WTC11 (cell line): ENCODE measurements at regions not wholly inside any gene's neighbourhood (a gene's known extent, or its start where the extent isn't known, plus 50 kb on each side); places are given as distances from the start of the nearest gene placed in this dataset.

ENCODE experiments used
- ATAC-seq: fragments of 200-7000 bp; cut with Tn5 transposase; 2 replicates; pipeline ENCODE4 v1.10.0; 2021; ENCODE audit warnings: mild to moderate bottlenecking, moderate library complexity
- CTCF ChIA-PET: fragments of 300-600 bp; sonication (Branson Sonifier 250); formaldehyde crosslinking; loops from one replicate; lab custom pipeline; 2021; ENCODE audit warnings: antibody characterized with exemption; lab: Charles Lee
- POLR2A ChIA-PET: fragments of 350-600 bp; sonication (Branson Sonifier 250); formaldehyde crosslinking; loops from one replicate; lab custom pipeline; 2021; ENCODE audit warnings: antibody characterized with exemption; lab: Charles Lee
- DNase-seq: peaks from one replicate; pipeline ENCODE4 v3.0.0; 2021; ENCODE audit warnings: low spot score
- H3K27ac Mint-ChIP-seq: 2 replicates; pipeline ENCODE4 v1.8.0; 2021; ENCODE audit warnings: mixed read lengths
- H3K27me3 Mint-ChIP-seq: 2 replicates; pipeline ENCODE4 v1.8.0; 2021; ENCODE audit warnings: low read depth, mild to moderate bottlenecking, moderate library complexity, mixed read lengths
- H3K36me3 Mint-ChIP-seq: 2 replicates; pipeline ENCODE4 v1.8.0; 2021; ENCODE audit warnings: mixed read lengths
- H3K4me1 Mint-ChIP-seq: 2 replicates; pipeline ENCODE4 v1.8.0; 2022; ENCODE audit warnings: mixed read lengths
- H3K4me3 Mint-ChIP-seq: 2 replicates; pipeline ENCODE4 v1.8.0; 2021; ENCODE audit warnings: mild to moderate bottlenecking, moderate library complexity, mixed read lengths
- H3K9me3 Mint-ChIP-seq: 2 replicates; pipeline ENCODE4 v1.8.0; 2021; ENCODE audit warnings: mixed read lengths
- E2F5 ChIP-seq: sonication (generic); formaldehyde crosslinking; IDR thresholded peaks from 2 replicates; pipeline ENCODE4 v1.8.1; 2022; ENCODE audit warnings: mild to moderate bottlenecking, moderate library complexity, missing genetic modification reagents
- ETV6 ChIP-seq: sonication (generic); formaldehyde crosslinking; IDR thresholded peaks from 2 replicates; pipeline ENCODE4 v1.8.1; 2022; ENCODE audit warnings: mild to moderate bottlenecking, missing genetic modification reagents
- FOXK1 ChIP-seq: sonication (generic); formaldehyde crosslinking; IDR thresholded peaks from 2 replicates; pipeline ENCODE4 v1.8.0; 2022; ENCODE audit warnings: mild to moderate bottlenecking, moderate library complexity, missing genetic modification reagents
- FOXP1 ChIP-seq: sonication (generic); formaldehyde crosslinking; IDR thresholded peaks from 2 replicates; pipeline ENCODE4 v1.8.0; 2022; ENCODE audit warnings: missing genetic modification reagents, mild to moderate bottlenecking, moderate library complexity, borderline replicate concordance
- FOXP4 ChIP-seq: sonication (generic); formaldehyde crosslinking; IDR thresholded peaks from 2 replicates; pipeline ENCODE4 v1.8.0; 2022; ENCODE audit warnings: mild to moderate bottlenecking, missing genetic modification reagents
- GABPB1 ChIP-seq: sonication (generic); formaldehyde crosslinking; IDR thresholded peaks from 2 replicates; pipeline ENCODE4 v1.8.1; 2023; ENCODE audit warnings: mild to moderate bottlenecking, missing genetic modification reagents
- GTF2I ChIP-seq: fragments of 250-450 bp; sonication (Bioruptor Pico); conservative IDR thresholded peaks from 2 replicates; pipeline ENCODE4 v1.4.0; 2021; ENCODE audit warnings: mild to moderate bottlenecking
- JUN ChIP-seq: sonication (generic); formaldehyde crosslinking; IDR thresholded peaks from 2 replicates; pipeline ENCODE4 v1.8.0; 2023; ENCODE audit warnings: mild to moderate bottlenecking, missing genetic modification reagents
- MYBL2 ChIP-seq: sonication (generic); formaldehyde crosslinking; IDR thresholded peaks from 2 replicates; pipeline ENCODE4 v1.8.1; 2023; ENCODE audit warnings: mild to moderate bottlenecking, moderate library complexity, missing genetic modification reagents
- NR1H2 ChIP-seq: sonication (generic); formaldehyde crosslinking; IDR thresholded peaks from 2 replicates; pipeline ENCODE4 v1.9.0; 2021; ENCODE audit warnings: mild to moderate bottlenecking, moderate library complexity, missing genetic modification reagents
- NR2C2 ChIP-seq: sonication (generic); formaldehyde crosslinking; IDR thresholded peaks from 2 replicates; pipeline ENCODE4 v1.8.0; 2022; ENCODE audit warnings: mild to moderate bottlenecking, missing genetic modification reagents
- OVOL2 ChIP-seq: fragments of 250-450 bp; sonication (Bioruptor Pico); IDR thresholded peaks from 2 replicates; pipeline ENCODE4 v1.9.0; 2021; ENCODE audit warnings: mild to moderate bottlenecking, borderline replicate concordance
- PRRX2 ChIP-seq: fragments of 250-450 bp; sonication (Bioruptor Pico); IDR thresholded peaks from 2 replicates; pipeline ENCODE4 v1.8.0; 2021; ENCODE audit warnings: mild to moderate bottlenecking
- TEAD1 ChIP-seq: sonication (generic); formaldehyde crosslinking; IDR thresholded peaks from 2 replicates; pipeline ENCODE4 v1.8.0; 2022; ENCODE audit warnings: mild to moderate bottlenecking, missing genetic modification reagents
- TP53 ChIP-seq: sonication (generic); formaldehyde crosslinking; IDR thresholded peaks from 2 replicates; pipeline ENCODE4 v1.8.1; 2023; ENCODE audit warnings: mild to moderate bottlenecking, missing genetic modification reagents
- ZNF219 ChIP-seq: sonication (generic); formaldehyde crosslinking; IDR thresholded peaks from 2 replicates; pipeline ENCODE4 v1.8.0; 2023; ENCODE audit warnings: missing genetic modification reagents, mild to moderate bottlenecking, borderline replicate concordance
- ZNF396 ChIP-seq: fragments of 250-450 bp; sonication (Bioruptor Pico); IDR thresholded peaks from 2 replicates; pipeline ENCODE4 v1.8.0; 2021; ENCODE audit warnings: mild to moderate bottlenecking, moderate library complexity, borderline replicate concordance
- ZNF423 ChIP-seq: fragments of 250-450 bp; sonication (Bioruptor Pico); IDR thresholded peaks from 2 replicates; pipeline ENCODE4 v2.1.2; 2022; ENCODE audit warnings: mild to moderate bottlenecking, moderate library complexity
- ZNF671 ChIP-seq: fragments of 250-450 bp; sonication (Bioruptor Pico); IDR thresholded peaks from 2 replicates; pipeline ENCODE4 v1.8.0; 2021; ENCODE audit warnings: mild to moderate bottlenecking
- TF ChIP-seq, protein P1 (sequence below): sonication (generic); formaldehyde crosslinking; IDR thresholded peaks from 2 replicates; pipeline ENCODE4 v1.8.0; 2022; ENCODE audit warnings: mild to moderate bottlenecking, missing genetic modification reagents
- TF ChIP-seq, protein P2 (sequence below): sonication (generic); formaldehyde crosslinking; IDR thresholded peaks from 2 replicates; pipeline ENCODE4 v1.8.1; 2022; ENCODE audit warnings: missing genetic modification reagents, borderline replicate concordance
- TF ChIP-seq, protein P3 (sequence below): sonication (generic); formaldehyde crosslinking; IDR thresholded peaks from 2 replicates; pipeline ENCODE4 v1.8.1; 2023; ENCODE audit warnings: mild to moderate bottlenecking, missing genetic modification reagents, moderate library complexity
- TF ChIP-seq, protein P4 (sequence below): sonication (generic); formaldehyde crosslinking; IDR thresholded peaks from 2 replicates; pipeline ENCODE4 v1.8.0; 2022; ENCODE audit warnings: mild to moderate bottlenecking, missing genetic modification reagents
- TF ChIP-seq, protein P5 (sequence below): sonication (generic); formaldehyde crosslinking; IDR thresholded peaks from 2 replicates; pipeline ENCODE4 v1.8.0; 2022; ENCODE audit warnings: missing genetic modification reagents

DNA sequence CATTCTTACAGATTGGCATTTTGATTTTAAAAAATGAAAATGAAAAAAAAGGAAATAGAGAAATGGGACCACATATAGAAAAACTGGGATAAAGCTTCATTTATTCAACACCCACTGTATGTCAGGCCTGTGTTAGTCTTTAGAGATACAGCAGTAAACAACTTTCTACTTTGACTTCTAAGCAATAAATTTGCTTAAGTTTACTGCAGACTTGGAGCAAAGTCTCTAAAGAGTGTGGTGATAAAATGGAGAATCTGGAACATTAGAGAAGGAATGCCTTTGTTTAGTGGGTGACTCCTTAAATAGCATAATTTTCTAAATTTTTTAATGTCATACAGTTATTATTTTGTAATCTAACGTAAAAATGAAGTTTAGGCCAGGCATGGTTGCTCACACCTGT is 80.7 kb upstream of the CNKSR3 start (continued):
- TF ChIP-seq GABPB1 (CRISPR knock-in tag): no peak
- no peak for TF ChIP-seq NR2C2 (CRISPR knock-in tag)
- no peak for TF ChIP-seq JUN (CRISPR knock-in tag)
- TF ChIP-seq, protein P1, sequence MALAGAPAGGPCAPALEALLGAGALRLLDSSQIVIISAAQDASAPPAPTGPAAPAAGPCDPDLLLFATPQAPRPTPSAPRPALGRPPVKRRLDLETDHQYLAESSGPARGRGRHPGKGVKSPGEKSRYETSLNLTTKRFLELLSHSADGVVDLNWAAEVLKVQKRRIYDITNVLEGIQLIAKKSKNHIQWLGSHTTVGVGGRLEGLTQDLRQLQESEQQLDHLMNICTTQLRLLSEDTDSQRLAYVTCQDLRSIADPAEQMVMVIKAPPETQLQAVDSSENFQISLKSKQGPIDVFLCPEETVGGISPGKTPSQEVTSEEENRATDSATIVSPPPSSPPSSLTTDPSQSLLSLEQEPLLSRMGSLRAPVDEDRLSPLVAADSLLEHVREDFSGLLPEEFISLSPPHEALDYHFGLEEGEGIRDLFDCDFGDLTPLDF (CRISPR knock-in tag): no peak
- TF ChIP-seq PRRX2 (CRISPR knock-in tag): no peak
- no peak for TF ChIP-seq FOXP4
- TF ChIP-seq NR1H2: no peak
- TF ChIP-seq ZNF423 (CRISPR knock-in tag): no peak

DNA sequence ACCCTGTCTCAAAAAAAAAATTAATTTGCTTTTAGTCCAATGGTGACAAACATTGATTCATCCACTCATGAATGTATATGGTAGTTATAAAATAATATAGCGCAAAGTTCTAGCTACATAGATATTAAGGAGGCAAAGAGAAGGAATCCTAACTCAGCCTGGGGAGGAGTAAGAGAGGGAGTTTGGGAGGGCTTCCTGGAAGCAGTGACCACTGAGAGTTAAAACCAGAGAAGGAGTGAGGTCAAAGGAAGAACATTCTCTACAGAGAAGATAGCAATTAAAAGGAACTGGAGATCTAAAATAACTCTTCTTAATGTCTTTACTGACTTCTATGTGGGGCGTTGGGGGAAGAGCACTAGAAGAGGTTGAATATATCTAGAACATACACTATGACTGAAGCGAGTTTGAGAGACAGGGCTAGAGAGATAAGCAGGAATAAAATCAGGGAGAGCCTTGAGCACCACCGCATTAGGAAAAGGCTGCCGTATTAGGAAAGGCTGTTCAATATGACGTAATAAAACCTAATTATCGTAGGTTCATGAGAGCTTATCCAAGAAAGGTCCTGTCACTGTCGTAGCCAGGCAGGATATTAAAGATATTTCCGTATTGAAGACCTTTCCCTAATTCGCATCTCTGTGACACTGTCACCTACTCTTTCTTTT is 81.8 kb upstream of the CNKSR3 start:
- ChIA-PET POLR2A (no interaction called here), CTCF (interaction anchor here (0.9 kb wide), 1 partner anchor 381 kb away, joined by 3 read pairs; no protein-coding TSS in a partner anchor)
- ATAC-seq: no peak
- TF ChIP-seq TP53 (CRISPR knock-in tag): no peak
- TF ChIP-seq, protein P2, sequence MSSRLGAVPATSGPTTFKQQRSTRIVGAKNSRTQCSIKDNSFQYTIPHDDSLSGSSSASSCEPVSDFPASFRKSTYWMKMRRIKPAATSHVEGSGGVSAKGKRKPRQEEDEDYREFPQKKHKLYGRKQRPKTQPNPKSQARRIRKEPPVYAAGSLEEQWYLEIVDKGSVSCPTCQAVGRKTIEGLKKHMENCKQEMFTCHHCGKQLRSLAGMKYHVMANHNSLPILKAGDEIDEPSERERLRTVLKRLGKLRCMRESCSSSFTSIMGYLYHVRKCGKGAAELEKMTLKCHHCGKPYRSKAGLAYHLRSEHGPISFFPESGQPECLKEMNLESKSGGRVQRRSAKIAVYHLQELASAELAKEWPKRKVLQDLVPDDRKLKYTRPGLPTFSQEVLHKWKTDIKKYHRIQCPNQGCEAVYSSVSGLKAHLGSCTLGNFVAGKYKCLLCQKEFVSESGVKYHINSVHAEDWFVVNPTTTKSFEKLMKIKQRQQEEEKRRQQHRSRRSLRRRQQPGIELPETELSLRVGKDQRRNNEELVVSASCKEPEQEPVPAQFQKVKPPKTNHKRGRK (CRISPR knock-in tag): no peak
- no peak for TF ChIP-seq ETV6 (CRISPR knock-in tag)
- no peak for TF ChIP-seq FOXP4
- no peak for TF ChIP-seq FOXK1 (CRISPR knock-in tag)
- TF ChIP-seq ZNF671 (CRISPR knock-in tag): no peak
- no peak for TF ChIP-seq ZNF219 (CRISPR knock-in tag)
- TF ChIP-seq, protein P3, sequence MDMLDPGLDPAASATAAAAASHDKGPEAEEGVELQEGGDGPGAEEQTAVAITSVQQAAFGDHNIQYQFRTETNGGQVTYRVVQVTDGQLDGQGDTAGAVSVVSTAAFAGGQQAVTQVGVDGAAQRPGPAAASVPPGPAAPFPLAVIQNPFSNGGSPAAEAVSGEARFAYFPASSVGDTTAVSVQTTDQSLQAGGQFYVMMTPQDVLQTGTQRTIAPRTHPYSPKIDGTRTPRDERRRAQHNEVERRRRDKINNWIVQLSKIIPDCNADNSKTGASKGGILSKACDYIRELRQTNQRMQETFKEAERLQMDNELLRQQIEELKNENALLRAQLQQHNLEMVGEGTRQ: no peak
- no peak for TF ChIP-seq ZNF423 (CRISPR knock-in tag)
- no peak for TF ChIP-seq FOXP1 (CRISPR knock-in tag)
- no peak for TF ChIP-seq E2F5 (CRISPR knock-in tag)
- TF ChIP-seq, protein P4, sequence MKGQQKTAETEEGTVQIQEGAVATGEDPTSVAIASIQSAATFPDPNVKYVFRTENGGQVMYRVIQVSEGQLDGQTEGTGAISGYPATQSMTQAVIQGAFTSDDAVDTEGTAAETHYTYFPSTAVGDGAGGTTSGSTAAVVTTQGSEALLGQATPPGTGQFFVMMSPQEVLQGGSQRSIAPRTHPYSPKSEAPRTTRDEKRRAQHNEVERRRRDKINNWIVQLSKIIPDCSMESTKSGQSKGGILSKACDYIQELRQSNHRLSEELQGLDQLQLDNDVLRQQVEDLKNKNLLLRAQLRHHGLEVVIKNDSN: no peak
- no peak for TF ChIP-seq MYBL2 (CRISPR knock-in tag)
- no peak for TF ChIP-seq GTF2I (CRISPR knock-in tag)
- no peak for TF ChIP-seq GABPB1 (CRISPR knock-in tag)
- TF ChIP-seq OVOL2 (CRISPR knock-in tag): no peak
- TF ChIP-seq ZNF396: no peak
- TF ChIP-seq, protein P5, sequence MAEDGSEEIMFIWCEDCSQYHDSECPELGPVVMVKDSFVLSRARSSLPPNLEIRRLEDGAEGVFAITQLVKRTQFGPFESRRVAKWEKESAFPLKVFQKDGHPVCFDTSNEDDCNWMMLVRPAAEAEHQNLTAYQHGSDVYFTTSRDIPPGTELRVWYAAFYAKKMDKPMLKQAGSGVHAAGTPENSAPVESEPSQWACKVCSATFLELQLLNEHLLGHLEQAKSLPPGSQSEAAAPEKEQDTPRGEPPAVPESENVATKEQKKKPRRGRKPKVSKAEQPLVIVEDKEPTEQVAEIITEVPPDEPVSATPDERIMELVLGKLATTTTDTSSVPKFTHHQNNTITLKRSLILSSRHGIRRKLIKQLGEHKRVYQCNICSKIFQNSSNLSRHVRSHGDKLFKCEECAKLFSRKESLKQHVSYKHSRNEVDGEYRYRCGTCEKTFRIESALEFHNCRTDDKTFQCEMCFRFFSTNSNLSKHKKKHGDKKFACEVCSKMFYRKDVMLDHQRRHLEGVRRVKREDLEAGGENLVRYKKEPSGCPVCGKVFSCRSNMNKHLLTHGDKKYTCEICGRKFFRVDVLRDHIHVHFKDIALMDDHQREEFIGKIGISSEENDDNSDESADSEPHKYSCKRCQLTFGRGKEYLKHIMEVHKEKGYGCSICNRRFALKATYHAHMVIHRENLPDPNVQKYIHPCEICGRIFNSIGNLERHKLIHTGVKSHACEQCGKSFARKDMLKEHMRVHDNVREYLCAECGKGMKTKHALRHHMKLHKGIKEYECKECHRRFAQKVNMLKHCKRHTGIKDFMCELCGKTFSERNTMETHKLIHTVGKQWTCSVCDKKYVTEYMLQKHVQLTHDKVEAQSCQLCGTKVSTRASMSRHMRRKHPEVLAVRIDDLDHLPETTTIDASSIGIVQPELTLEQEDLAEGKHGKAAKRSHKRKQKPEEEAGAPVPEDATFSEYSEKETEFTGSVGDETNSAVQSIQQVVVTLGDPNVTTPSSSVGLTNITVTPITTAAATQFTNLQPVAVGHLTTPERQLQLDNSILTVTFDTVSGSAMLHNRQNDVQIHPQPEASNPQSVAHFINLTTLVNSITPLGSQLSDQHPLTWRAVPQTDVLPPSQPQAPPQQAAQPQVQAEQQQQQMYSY (CRISPR knock-in tag): no peak
- no peak for TF ChIP-seq TEAD1
- Mint-ChIP-seq H3K4me3 (no peak overlapping the region), H3K4me1 (peaks cover 23% of the 10 kb centered on the region), H3K27me3 (no peaks in the 10 kb centered on the region; the same call in 1 of the 2 replicates), H3K36me3 (no peaks in the 10 kb centered on the region), H3K9me3 (no peaks in the 10 kb centered on the region), H3K27ac (no peak overlapping the region)
- DNase-seq: no peak
